H9 (cell line): ENCODE measurements at regions not wholly inside any gene's neighbourhood (a gene's known extent, or its start where the extent isn't known, plus 50 kb on each side); places are given as distances from the start of the nearest gene placed in this dataset.

Source experiments
- DNase-seq: peaks from one replicate; pipeline ENCODE4 v3.0.0-alpha.2; 2017
- H2AFZ ChIP-seq: one replicate; pipeline ENCODE4 v1.6.1; 2013; ENCODE audit warnings: mild to moderate bottlenecking, low read length, control low read depth, moderate library complexity
- H2AK5ac ChIP-seq: 2 replicates; pipeline ENCODE4 v1.6.1; 2013; ENCODE audit warnings: low read length, control low read depth, mixed read lengths; ENCODE audit not compliant: insufficient read length
- H2BK120ac ChIP-seq: one replicate; pipeline ENCODE4 v1.6.1; 2013; ENCODE audit warnings: low read depth, mild to moderate bottlenecking, low read length, control low read depth, inconsistent platforms; ENCODE audit not compliant: poor library complexity, severe bottlenecking
- H2BK12ac ChIP-seq: 2 replicates; pipeline ENCODE4 v1.6.1; 2013; ENCODE audit warnings: low read length, control low read depth, mixed read lengths, low read depth; ENCODE audit not compliant: insufficient read length
- H2BK15ac ChIP-seq: 2 replicates; pipeline ENCODE4 v1.6.1; 2013; ENCODE audit warnings: low read depth, low read length, control low read depth
- H2BK20ac ChIP-seq: one replicate; pipeline ENCODE4 v1.6.1; 2013; ENCODE audit warnings: low read depth, mild to moderate bottlenecking, low read length, control low read depth, inconsistent platforms; ENCODE audit not compliant: poor library complexity, severe bottlenecking
- H2BK5ac ChIP-seq: 2 replicates; pipeline ENCODE4 v1.6.1; 2013; ENCODE audit warnings: low read length, control low read depth, mixed read lengths; ENCODE audit not compliant: insufficient read length
- H3K14ac ChIP-seq: 2 replicates; pipeline ENCODE4 v1.6.1; 2013; ENCODE audit warnings: low read length, control low read depth; ENCODE audit not compliant: insufficient read depth
- H3K18ac ChIP-seq: 2 replicates; pipeline ENCODE4 v1.6.1; 2013; ENCODE audit warnings: low read depth, mild to moderate bottlenecking, mixed read lengths, low read length, control low read depth; ENCODE audit not compliant: insufficient read length
- H3K23ac ChIP-seq: 2 replicates; pipeline ENCODE4 v1.6.1; 2013; ENCODE audit warnings: low read length, control low read depth, mixed read lengths, low read depth; ENCODE audit not compliant: insufficient read length
- H3K23me2 ChIP-seq: 2 replicates; pipeline ENCODE4 v1.6.1; 2013; ENCODE audit warnings: low read depth, mild to moderate bottlenecking, mixed read lengths, low read length, control low read depth; ENCODE audit not compliant: insufficient read length, poor library complexity, severe bottlenecking
- H3K27ac ChIP-seq: 2 replicates; pipeline ENCODE4 v1.5.1; 2013; ENCODE audit warnings: low read length, control low read depth, mixed read lengths, low read depth; ENCODE audit not compliant: insufficient read length
- H3K27me3 ChIP-seq: 2 replicates; pipeline ENCODE4 v1.6.1; 2013; ENCODE audit warnings: low read length, control low read depth, inconsistent platforms; ENCODE audit not compliant: insufficient read depth
- H3K4ac ChIP-seq: 2 replicates; pipeline ENCODE4 v1.6.1; 2013; ENCODE audit warnings: low read depth, mild to moderate bottlenecking, control low read depth, inconsistent platforms, low read length, moderate library complexity
- H3K4me1 ChIP-seq: 2 replicates; pipeline ENCODE4 v1.6.1; 2013; ENCODE audit warnings: low read length, control low read depth, inconsistent platforms; ENCODE audit not compliant: insufficient read depth
- H3K4me2 ChIP-seq: 2 replicates; pipeline ENCODE4 v1.6.1; 2013; ENCODE audit warnings: low read length, control low read depth, mixed read lengths; ENCODE audit not compliant: insufficient read length, insufficient read depth
- H3K56ac ChIP-seq: 2 replicates; pipeline ENCODE4 v1.6.1; 2013; ENCODE audit warnings: low read depth, mild to moderate bottlenecking, mixed read lengths, low read length, control low read depth; ENCODE audit not compliant: insufficient read length
- H3K79me1 ChIP-seq: 2 replicates; pipeline ENCODE4 v1.6.1; 2013; ENCODE audit warnings: low read depth, mild to moderate bottlenecking, moderate library complexity, low read length, control low read depth, inconsistent platforms; ENCODE audit not compliant: insufficient read depth, poor library complexity, severe bottlenecking
- H3K79me2 ChIP-seq: 2 replicates; pipeline ENCODE4 v1.6.1; 2013; ENCODE audit warnings: low read length, control low read depth, inconsistent platforms; ENCODE audit not compliant: insufficient read depth
- H3K9ac ChIP-seq: 2 replicates; pipeline ENCODE4 v1.6.1; 2013; ENCODE audit warnings: low read length, control low read depth, mixed read lengths; ENCODE audit not compliant: insufficient read length; ENCODE audit errors: extremely low read depth
- H3K9me3 ChIP-seq: one replicate; pipeline ENCODE4 v1.6.1; 2013; ENCODE audit warnings: low read depth, low read length, inconsistent platforms; ENCODE audit not compliant: control insufficient read depth
- H3T11ph ChIP-seq: one replicate; pipeline ENCODE4 v1.6.1; 2013; ENCODE audit warnings: mild to moderate bottlenecking, low read length, control low read depth, inconsistent platforms
- H4K20me1 ChIP-seq: one replicate; pipeline ENCODE4 v1.6.1; 2013; ENCODE audit not compliant: control insufficient read depth, insufficient read length, insufficient read depth
- H4K5ac ChIP-seq: 2 replicates; pipeline ENCODE4 v1.6.1; 2013; ENCODE audit warnings: low read depth, mild to moderate bottlenecking, mixed read lengths, low read length, control low read depth; ENCODE audit not compliant: insufficient read length
- H4K8ac ChIP-seq: replicated peaks from 2 replicates; pipeline ENCODE4 v1.6.1; 2013; ENCODE audit warnings: low read length, control low read depth, mixed read lengths, low read depth; ENCODE audit not compliant: insufficient read length
- H4K91ac ChIP-seq: 2 replicates; pipeline ENCODE4 v1.6.1; 2013; ENCODE audit warnings: low read depth, mild to moderate bottlenecking, moderate library complexity, mixed read lengths, low read length, control low read depth; ENCODE audit not compliant: insufficient read length
- H3K27ac Mint-ChIP-seq, 3 experiments: 2 replicates in 2 of 3; 3 replicates in 1 of 3; pipeline ENCODE4 v1.8.0; 2020 to 2021; ENCODE audit warnings: mixed read lengths in 3 of 3, mild to moderate bottlenecking in 1 of 3, moderate library complexity in 1 of 3
- H3K27me3 Mint-ChIP-seq: 2 replicates; pipeline ENCODE4 v1.8.0; 2021; ENCODE audit warnings: low read depth, mild to moderate bottlenecking, moderate library complexity, mixed read lengths
- H3K36me3 Mint-ChIP-seq, 3 experiments: 2 replicates in 2 of 3; 3 replicates in 1 of 3; pipeline ENCODE4 v1.8.0; 2020 to 2021; ENCODE audit warnings: low read depth in 3 of 3, mixed read lengths in 3 of 3; ENCODE audit not compliant: insufficient read depth in 1 of 3
- H3K4me1 Mint-ChIP-seq, 2 experiments: 2 replicates each; pipeline ENCODE4 v1.8.0; 2020; ENCODE audit warnings: mixed read lengths in 2 of 2
- H3K4me3 Mint-ChIP-seq, 2 experiments: 2 replicates in 1 of 2; 3 replicates in 1 of 2; pipeline ENCODE4 v1.8.0; 2020 to 2021; ENCODE audit warnings: mild to moderate bottlenecking in 2 of 2, mixed read lengths in 2 of 2, moderate library complexity in 1 of 2
- H3K9me3 Mint-ChIP-seq, 2 experiments: 2 replicates in 1 of 2; 3 replicates in 1 of 2; pipeline ENCODE4 v1.8.0; 2020; ENCODE audit warnings: mild to moderate bottlenecking in 2 of 2, mixed read lengths in 2 of 2, moderate library complexity in 1 of 2
- TF ChIP-seq, protein P1 (sequence below): fragments of 200-600 bp; sonication (generic); conservative IDR thresholded peaks from 3 replicates; pipeline ENCODE4 v1.8.0; 2021; ENCODE audit warnings: antibody characterized with exemption, mild to moderate bottlenecking

DNA sequence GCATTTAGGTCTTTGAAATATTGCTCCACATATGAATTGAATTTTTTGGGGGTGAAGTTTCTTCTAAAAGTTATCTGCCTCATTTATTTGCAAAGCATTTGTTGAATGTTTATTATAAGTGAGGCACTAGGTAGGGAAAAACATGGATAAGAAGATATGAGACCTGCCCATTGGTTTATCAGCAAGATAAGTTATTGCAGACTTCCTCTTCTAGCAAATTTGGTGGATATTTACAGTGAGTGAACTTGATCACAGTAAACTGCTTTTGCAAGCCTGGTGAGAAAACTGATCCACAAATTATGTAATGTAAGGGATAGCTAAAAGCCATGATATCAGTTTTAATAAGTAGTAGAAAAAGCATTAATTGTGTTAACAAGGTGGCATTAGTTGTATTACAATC lies 364.8 kb downstream of the SOCS6 start:
- Histone ChIP-seq H3K79me1 (no peaks in the 10 kb centered on the region), H2AK5ac (no peak overlapping the region), H4K8ac (no peak overlapping the region), H3K27ac (no peak overlapping the region), H3K9ac (no peak overlapping the region), H3K27me3 (no peaks in the 10 kb centered on the region), H2BK15ac (no peak overlapping the region), H2BK12ac (no peak overlapping the region), H2BK120ac (no peak overlapping the region), H3K18ac (no peak overlapping the region), H4K20me1 (no peaks in the 10 kb centered on the region), H4K5ac (no peak overlapping the region), H3K23ac (no peak overlapping the region), H2BK5ac (no peak overlapping the region), H3T11ph (no peak overlapping the region), H3K14ac (no peak overlapping the region), H3K9me3 (no peaks in the 10 kb centered on the region), H2AFZ (no peak overlapping the region), H3K56ac (no peak overlapping the region), H2BK20ac (no peak overlapping the region), H3K4me1 (no peaks in the 10 kb centered on the region), H3K23me2 (no peaks in the 10 kb centered on the region), H4K91ac (no peak overlapping the region), H3K4me2 (no peak overlapping the region), H3K79me2 (no peaks in the 10 kb centered on the region), H3K4ac (no peak overlapping the region)
- Mint-ChIP-seq H3K4me1 (no peaks in the 10 kb centered on the region), H3K9me3 (no peaks in the 10 kb centered on the region), H3K27me3 (no peaks in the 10 kb centered on the region), H3K4me3 (no peak overlapping the region), H3K27ac (no peak overlapping the region), H3K36me3 (no peaks in the 10 kb centered on the region)
- TF ChIP-seq, protein P1, sequence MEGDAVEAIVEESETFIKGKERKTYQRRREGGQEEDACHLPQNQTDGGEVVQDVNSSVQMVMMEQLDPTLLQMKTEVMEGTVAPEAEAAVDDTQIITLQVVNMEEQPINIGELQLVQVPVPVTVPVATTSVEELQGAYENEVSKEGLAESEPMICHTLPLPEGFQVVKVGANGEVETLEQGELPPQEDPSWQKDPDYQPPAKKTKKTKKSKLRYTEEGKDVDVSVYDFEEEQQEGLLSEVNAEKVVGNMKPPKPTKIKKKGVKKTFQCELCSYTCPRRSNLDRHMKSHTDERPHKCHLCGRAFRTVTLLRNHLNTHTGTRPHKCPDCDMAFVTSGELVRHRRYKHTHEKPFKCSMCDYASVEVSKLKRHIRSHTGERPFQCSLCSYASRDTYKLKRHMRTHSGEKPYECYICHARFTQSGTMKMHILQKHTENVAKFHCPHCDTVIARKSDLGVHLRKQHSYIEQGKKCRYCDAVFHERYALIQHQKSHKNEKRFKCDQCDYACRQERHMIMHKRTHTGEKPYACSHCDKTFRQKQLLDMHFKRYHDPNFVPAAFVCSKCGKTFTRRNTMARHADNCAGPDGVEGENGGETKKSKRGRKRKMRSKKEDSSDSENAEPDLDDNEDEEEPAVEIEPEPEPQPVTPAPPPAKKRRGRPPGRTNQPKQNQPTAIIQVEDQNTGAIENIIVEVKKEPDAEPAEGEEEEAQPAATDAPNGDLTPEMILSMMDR, result no peak
- no peak for DNase-seq
